PC-9 (cell line): ENCODE measurements at regions not wholly inside any gene's neighbourhood (a gene's known extent, or its start where the extent isn't known, plus 50 kb on each side); places are given as distances from the start of the nearest gene placed in this dataset.
A peak's percentile ranks its signal among the peaks of the same experiment; 100 is the strongest.

Source experiments
- BruUV-seq: library from RNA; stranded (reverse); fragments of 400-500 nt; replicated peaks from 2 replicates; lab custom pipeline; 2021; lab: Mats Ljungman, UMichigan
- CTCF ChIA-PET: fragments of 300-600 bp; sonication (Branson Sonifier 250); formaldehyde crosslinking; loops from one replicate; lab custom pipeline; 2022; ENCODE audit warnings: antibody characterized with exemption; lab: Charles Lee
- POLR2A ChIA-PET: fragments of 300-600 bp; sonication (Branson Sonifier 250); formaldehyde crosslinking; loops from one replicate; lab custom pipeline; 2022; ENCODE audit warnings: antibody characterized with exemption; ENCODE audit not compliant: unreplicated experiment; lab: Charles Lee
- DNase-seq, 2 experiments: peaks; one replicate each; pipeline versions ENCODE4 v3.0.0 to v3.0.0-alpha.2; 2015 to 2022; ENCODE audit warnings: mixed read lengths in 1 of 2
- H2AFZ ChIP-seq: fragments of 200-600 bp; sonication (generic); 2 replicates; pipeline ENCODE4 v1.8.1; 2017; ENCODE audit warnings: antibody characterized with exemption
- H3F3A ChIP-seq: fragments of 200-600 bp; sonication (generic); 2 replicates; pipeline ENCODE4 v1.8.1; 2017; ENCODE audit warnings: antibody characterized with exemption, mild to moderate bottlenecking, low read depth; ENCODE audit not compliant: insufficient read depth
- H3K27ac ChIP-seq: fragments of 200-600 bp; sonication (generic); 2 replicates; pipeline ENCODE4 v1.6.1; 2016; ENCODE audit warnings: mixed run types
- H3K27me3 ChIP-seq: fragments of 200-600 bp; sonication (generic); 2 replicates; pipeline ENCODE4 v1.6.1; 2016; ENCODE audit warnings: low read depth, mixed run types; ENCODE audit not compliant: insufficient read depth
- H3K36me3 ChIP-seq: fragments of 200-600 bp; sonication (generic); 2 replicates; pipeline ENCODE4 v1.6.1; 2016; ENCODE audit warnings: low read depth, mixed run types
- H3K4me1 ChIP-seq: fragments of 200-600 bp; sonication (generic); replicated peaks from 2 replicates; pipeline ENCODE4 v1.6.1; 2016; ENCODE audit warnings: mixed run types; ENCODE audit not compliant: insufficient read depth
- H3K4me2 ChIP-seq: fragments of 200-600 bp; sonication (generic); 2 replicates; pipeline ENCODE4 v1.6.1; 2017; ENCODE audit warnings: mixed run types
- H3K4me3 ChIP-seq: fragments of 200-600 bp; sonication (generic); 2 replicates; pipeline ENCODE4 v1.6.1; 2016; ENCODE audit warnings: mixed run types
- H3K79me2 ChIP-seq: fragments of 200-600 bp; sonication (generic); 2 replicates; pipeline ENCODE4 v1.6.1; 2017; ENCODE audit warnings: low read depth, mixed run types
- H3K9me2 ChIP-seq: fragments of 200-600 bp; sonication (generic); 2 replicates; pipeline ENCODE4 v1.8.1; 2017; ENCODE audit warnings: mild to moderate bottlenecking; ENCODE audit not compliant: insufficient read depth
- H3K9me3 ChIP-seq: fragments of 200-600 bp; sonication (generic); 2 replicates; pipeline ENCODE4 v1.8.1; 2016; ENCODE audit warnings: low read depth; ENCODE audit not compliant: insufficient read depth
- H4K20me1 ChIP-seq: fragments of 200-600 bp; sonication (generic); 2 replicates; pipeline ENCODE4 v1.8.1; 2017; ENCODE audit not compliant: insufficient read depth
- EZH2 ChIP-seq: fragments of 200-600 bp; sonication (generic); IDR thresholded peaks from 2 replicates; pipeline ENCODE4 v1.8.0; 2017; ENCODE audit warnings: antibody characterized with exemption, low read depth
- intact Hi-C: fragments of 100-400 bp; cut with micrococcal nuclease; formaldehyde crosslinking; loops from one replicate; pipeline ENCODE4 v1.10.0; 2022; ENCODE audit not compliant: unreplicated experiment
- TF ChIP-seq, protein P1 (sequence below): fragments of 200-600 bp; sonication (generic); conservative IDR thresholded peaks from 2 replicates; pipeline ENCODE4 v1.6.1; 2017; ENCODE audit warnings: mixed run types, antibody characterized with exemption, mild to moderate bottlenecking, moderate library complexity

DNA sequence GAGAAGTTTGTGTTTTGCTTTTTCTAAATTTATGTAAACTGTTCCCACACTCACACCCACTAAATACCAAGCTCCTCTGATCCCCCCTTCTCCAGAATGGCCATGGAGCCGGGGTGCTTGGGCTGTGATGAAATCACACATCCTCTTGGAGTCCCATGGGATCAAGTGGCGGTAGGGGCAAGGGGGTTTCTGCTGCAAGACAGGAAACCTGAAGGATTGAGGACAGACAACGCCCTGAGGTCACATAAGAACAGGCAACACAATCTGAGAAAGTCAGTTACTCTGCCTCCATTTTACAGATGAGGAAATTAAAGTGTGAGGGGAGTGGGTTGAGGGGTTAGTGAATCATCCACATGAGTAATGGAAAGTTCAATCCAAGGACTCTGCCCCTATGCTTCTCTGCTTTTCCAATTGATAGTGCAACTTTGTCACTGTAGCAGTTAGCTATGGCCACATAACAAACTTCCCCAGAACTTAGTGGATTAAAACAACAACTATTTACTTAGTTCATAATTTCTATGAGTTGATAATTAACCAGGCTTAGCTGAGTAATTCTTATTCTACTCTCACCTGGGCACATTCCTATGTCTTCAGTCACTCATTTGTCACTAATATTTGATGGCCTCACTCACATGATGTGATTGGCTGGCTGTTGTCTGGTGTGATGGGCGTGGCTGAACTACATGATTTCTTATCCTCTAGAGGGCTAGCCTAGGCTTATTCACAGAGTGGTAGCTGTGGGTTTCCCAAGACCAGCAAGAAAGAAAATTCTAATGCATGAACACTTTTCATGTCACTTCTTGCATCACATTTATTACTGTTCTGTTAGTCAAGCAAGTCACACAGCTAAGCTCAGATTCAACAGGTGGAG lies 77.3 kb upstream of the ADRA1D start:
- intact Hi-C loops, result no loop called here
- Histone ChIP-seq H3F3A (no peaks in the 10 kb centered on the region), H3K79me2 (no peaks in the 10 kb centered on the region), H3K4me3 (no peak overlapping the region), H3K9me2 (no peaks in the 10 kb centered on the region), H4K20me1 (no peaks in the 10 kb centered on the region), H3K36me3 (no peaks in the 10 kb centered on the region), H2AFZ (no peak overlapping the region), H3K4me2 (no peak overlapping the region), H3K4me1 (peaks cover 5% of the 10 kb centered on the region; the same call in 1 of the 2 replicates), H3K9me3 (peaks cover 8% of the 10 kb centered on the region; the same call in 1 of the 2 replicates), H3K27me3 (no peaks in the 10 kb centered on the region), H3K27ac (no peak overlapping the region)
- POLR2A ChIA-PET, result no interaction called here
- CTCF ChIA-PET, result no interaction called here
- DNase-seq, result peak in 1 of 2 experiments; percentile 65
- BruUV-seq, result no TSS peak
- TF ChIP-seq, protein P1, sequence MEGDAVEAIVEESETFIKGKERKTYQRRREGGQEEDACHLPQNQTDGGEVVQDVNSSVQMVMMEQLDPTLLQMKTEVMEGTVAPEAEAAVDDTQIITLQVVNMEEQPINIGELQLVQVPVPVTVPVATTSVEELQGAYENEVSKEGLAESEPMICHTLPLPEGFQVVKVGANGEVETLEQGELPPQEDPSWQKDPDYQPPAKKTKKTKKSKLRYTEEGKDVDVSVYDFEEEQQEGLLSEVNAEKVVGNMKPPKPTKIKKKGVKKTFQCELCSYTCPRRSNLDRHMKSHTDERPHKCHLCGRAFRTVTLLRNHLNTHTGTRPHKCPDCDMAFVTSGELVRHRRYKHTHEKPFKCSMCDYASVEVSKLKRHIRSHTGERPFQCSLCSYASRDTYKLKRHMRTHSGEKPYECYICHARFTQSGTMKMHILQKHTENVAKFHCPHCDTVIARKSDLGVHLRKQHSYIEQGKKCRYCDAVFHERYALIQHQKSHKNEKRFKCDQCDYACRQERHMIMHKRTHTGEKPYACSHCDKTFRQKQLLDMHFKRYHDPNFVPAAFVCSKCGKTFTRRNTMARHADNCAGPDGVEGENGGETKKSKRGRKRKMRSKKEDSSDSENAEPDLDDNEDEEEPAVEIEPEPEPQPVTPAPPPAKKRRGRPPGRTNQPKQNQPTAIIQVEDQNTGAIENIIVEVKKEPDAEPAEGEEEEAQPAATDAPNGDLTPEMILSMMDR, result no peak
- TF ChIP-seq EZH2, result no peak

DNA sequence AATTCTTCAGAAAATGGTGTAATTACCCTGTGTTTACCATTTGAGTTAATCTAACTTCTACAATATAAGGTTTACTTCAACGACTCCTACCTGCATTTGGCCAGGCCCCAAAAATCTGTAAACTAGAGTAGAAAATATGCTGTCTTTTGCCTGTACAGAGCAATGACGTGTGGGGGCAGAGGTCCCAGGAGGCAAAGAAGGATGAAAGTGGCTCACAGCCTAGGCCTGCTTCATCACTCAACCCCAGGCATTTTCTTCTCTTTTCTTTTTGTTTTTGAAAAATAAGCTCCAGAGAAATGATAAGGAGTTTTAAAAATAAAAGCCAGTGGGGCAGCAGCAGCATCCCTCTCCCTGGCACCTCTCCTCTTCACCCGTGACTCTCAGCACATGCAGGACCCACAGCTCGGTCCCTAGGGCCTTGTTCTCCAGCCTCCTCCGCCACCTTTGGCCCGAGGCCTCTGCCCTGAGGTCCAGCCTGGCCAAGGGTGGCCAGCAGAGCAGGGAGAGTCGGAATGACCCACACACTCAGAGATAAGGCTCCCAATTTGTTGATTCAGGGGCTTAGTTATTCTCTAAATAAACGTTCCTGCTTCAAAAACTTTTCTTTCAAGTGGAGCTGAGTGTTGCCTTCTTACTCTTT lies 76.6 kb upstream of the ADRA1D start:
- H3K9me3 ChIP-seq, result peaks cover 8% of the 10 kb centered on the region; the same call in 1 of the 2 replicates
- POLR2A ChIA-PET, result no interaction called here

DNA sequence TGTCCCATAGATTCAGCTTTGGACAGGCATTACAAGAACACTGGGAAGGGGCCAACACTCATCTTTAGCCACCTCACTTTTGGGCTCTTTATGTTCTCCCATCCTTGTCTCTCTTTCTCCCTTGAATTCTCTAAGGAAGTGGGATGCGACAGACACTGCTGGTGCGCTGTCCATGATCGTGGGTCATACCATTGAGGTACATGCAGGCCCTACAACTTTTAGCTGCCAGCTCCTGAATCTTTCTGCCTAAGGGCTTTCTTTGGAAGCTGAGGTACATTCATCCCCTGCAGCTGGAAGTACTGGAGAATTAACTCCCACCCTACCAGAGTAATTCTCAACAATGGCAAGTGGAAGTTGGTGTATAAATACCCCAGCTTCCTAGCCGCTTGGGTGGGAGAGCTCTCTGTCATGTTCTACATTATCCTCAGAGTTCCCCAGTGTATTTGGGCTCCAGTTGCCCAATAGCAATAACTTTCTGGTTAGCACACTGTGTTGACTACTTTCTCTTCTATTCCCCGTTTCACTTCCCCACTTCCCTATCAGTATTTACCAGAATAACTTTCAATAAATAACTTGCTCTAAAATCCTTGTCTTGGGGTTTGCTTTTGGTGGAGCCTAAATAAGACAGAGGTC lies 75.6 kb upstream of the ADRA1D start:
- no TSS peak for BruUV-seq
- TF ChIP-seq, protein P1, result no peak
- TF ChIP-seq EZH2, result no peak
- ChIA-PET POLR2A (no interaction called here), CTCF (no interaction called here)
- Histone ChIP-seq H4K20me1 (no peaks in the 10 kb centered on the region), H3K4me2 (no peak overlapping the region), H3K4me3 (no peak overlapping the region), H3K79me2 (no peaks in the 10 kb centered on the region), H3K9me2 (no peaks in the 10 kb centered on the region), H3K27ac (no peak overlapping the region), H3K4me1 (peaks cover 5% of the 10 kb centered on the region; the same call in 1 of the 2 replicates), H3K27me3 (no peaks in the 10 kb centered on the region), H3K36me3 (no peaks in the 10 kb centered on the region), H3F3A (no peaks in the 10 kb centered on the region), H3K9me3 (peaks cover 8% of the 10 kb centered on the region; the same call in 1 of the 2 replicates), H2AFZ (no peak overlapping the region)
- intact Hi-C loops, result no loop called here
- DNase-seq, result no peak

More for the DNA sequence above, 76.6 kb upstream of the ADRA1D start:
- H3K4me1 ChIP-seq, result peaks cover 5% of the 10 kb centered on the region; the same call in 1 of the 2 replicates
- no peaks in the 10 kb centered on the region for H3K27me3 ChIP-seq
- H3K79me2 ChIP-seq, result no peaks in the 10 kb centered on the region
- TF ChIP-seq EZH2, result no peak
- TF ChIP-seq, protein P1, result no peak
- H3F3A ChIP-seq, result no peaks in the 10 kb centered on the region
- H4K20me1 ChIP-seq, result no peaks in the 10 kb centered on the region
- DNase-seq, result no peak
- intact Hi-C loops, result no loop called here
- H3K27ac ChIP-seq, result no peak overlapping the region
- no peak overlapping the region for H2AFZ ChIP-seq
- H3K9me2 ChIP-seq, result no peaks in the 10 kb centered on the region
- no peaks in the 10 kb centered on the region for H3K36me3 ChIP-seq
- BruUV-seq, result no TSS peak
- CTCF ChIA-PET, result no interaction called here
- H3K4me3 ChIP-seq, result no peak overlapping the region
- H3K4me2 ChIP-seq, result no peak overlapping the region
